H9 (cell line): ENCODE measurements at regions not wholly inside any gene's neighbourhood (a gene's known extent, or its start where the extent isn't known, plus 50 kb on each side); places are given as distances from the start of the nearest gene placed in this dataset.

Source experiments
- DNase-seq: peaks from one replicate; pipeline ENCODE4 v3.0.0-alpha.2; 2017
- H2AFZ ChIP-seq: one replicate; pipeline ENCODE4 v1.6.1; 2013; ENCODE audit warnings: mild to moderate bottlenecking, low read length, control low read depth, moderate library complexity
- H2AK5ac ChIP-seq: 2 replicates; pipeline ENCODE4 v1.6.1; 2013; ENCODE audit warnings: low read length, control low read depth, mixed read lengths; ENCODE audit not compliant: insufficient read length
- H2BK120ac ChIP-seq: one replicate; pipeline ENCODE4 v1.6.1; 2013; ENCODE audit warnings: low read depth, mild to moderate bottlenecking, low read length, control low read depth, inconsistent platforms; ENCODE audit not compliant: poor library complexity, severe bottlenecking
- H2BK12ac ChIP-seq: 2 replicates; pipeline ENCODE4 v1.6.1; 2013; ENCODE audit warnings: low read length, control low read depth, mixed read lengths, low read depth; ENCODE audit not compliant: insufficient read length
- H2BK15ac ChIP-seq: 2 replicates; pipeline ENCODE4 v1.6.1; 2013; ENCODE audit warnings: low read depth, low read length, control low read depth
- H2BK20ac ChIP-seq: one replicate; pipeline ENCODE4 v1.6.1; 2013; ENCODE audit warnings: low read depth, mild to moderate bottlenecking, low read length, control low read depth, inconsistent platforms; ENCODE audit not compliant: poor library complexity, severe bottlenecking
- H2BK5ac ChIP-seq: 2 replicates; pipeline ENCODE4 v1.6.1; 2013; ENCODE audit warnings: low read length, control low read depth, mixed read lengths; ENCODE audit not compliant: insufficient read length
- H3K14ac ChIP-seq: 2 replicates; pipeline ENCODE4 v1.6.1; 2013; ENCODE audit warnings: low read length, control low read depth; ENCODE audit not compliant: insufficient read depth
- H3K18ac ChIP-seq: 2 replicates; pipeline ENCODE4 v1.6.1; 2013; ENCODE audit warnings: low read depth, mild to moderate bottlenecking, mixed read lengths, low read length, control low read depth; ENCODE audit not compliant: insufficient read length
- H3K23ac ChIP-seq: 2 replicates; pipeline ENCODE4 v1.6.1; 2013; ENCODE audit warnings: low read length, control low read depth, mixed read lengths, low read depth; ENCODE audit not compliant: insufficient read length
- H3K23me2 ChIP-seq: 2 replicates; pipeline ENCODE4 v1.6.1; 2013; ENCODE audit warnings: low read depth, mild to moderate bottlenecking, mixed read lengths, low read length, control low read depth; ENCODE audit not compliant: insufficient read length, poor library complexity, severe bottlenecking
- H3K27ac ChIP-seq: 2 replicates; pipeline ENCODE4 v1.5.1; 2013; ENCODE audit warnings: low read length, control low read depth, mixed read lengths, low read depth; ENCODE audit not compliant: insufficient read length
- H3K27me3 ChIP-seq: 2 replicates; pipeline ENCODE4 v1.6.1; 2013; ENCODE audit warnings: low read length, control low read depth, inconsistent platforms; ENCODE audit not compliant: insufficient read depth
- H3K4ac ChIP-seq: 2 replicates; pipeline ENCODE4 v1.6.1; 2013; ENCODE audit warnings: low read depth, mild to moderate bottlenecking, control low read depth, inconsistent platforms, low read length, moderate library complexity
- H3K4me1 ChIP-seq: 2 replicates; pipeline ENCODE4 v1.6.1; 2013; ENCODE audit warnings: low read length, control low read depth, inconsistent platforms; ENCODE audit not compliant: insufficient read depth
- H3K4me2 ChIP-seq: 2 replicates; pipeline ENCODE4 v1.6.1; 2013; ENCODE audit warnings: low read length, control low read depth, mixed read lengths; ENCODE audit not compliant: insufficient read length, insufficient read depth
- H3K56ac ChIP-seq: 2 replicates; pipeline ENCODE4 v1.6.1; 2013; ENCODE audit warnings: low read depth, mild to moderate bottlenecking, mixed read lengths, low read length, control low read depth; ENCODE audit not compliant: insufficient read length
- H3K79me1 ChIP-seq: 2 replicates; pipeline ENCODE4 v1.6.1; 2013; ENCODE audit warnings: low read depth, mild to moderate bottlenecking, moderate library complexity, low read length, control low read depth, inconsistent platforms; ENCODE audit not compliant: insufficient read depth, poor library complexity, severe bottlenecking
- H3K79me2 ChIP-seq: 2 replicates; pipeline ENCODE4 v1.6.1; 2013; ENCODE audit warnings: low read length, control low read depth, inconsistent platforms; ENCODE audit not compliant: insufficient read depth
- H3K9ac ChIP-seq: 2 replicates; pipeline ENCODE4 v1.6.1; 2013; ENCODE audit warnings: low read length, control low read depth, mixed read lengths; ENCODE audit not compliant: insufficient read length; ENCODE audit errors: extremely low read depth
- H3K9me3 ChIP-seq: one replicate; pipeline ENCODE4 v1.6.1; 2013; ENCODE audit warnings: low read depth, low read length, inconsistent platforms; ENCODE audit not compliant: control insufficient read depth
- H3T11ph ChIP-seq: one replicate; pipeline ENCODE4 v1.6.1; 2013; ENCODE audit warnings: mild to moderate bottlenecking, low read length, control low read depth, inconsistent platforms
- H4K20me1 ChIP-seq: one replicate; pipeline ENCODE4 v1.6.1; 2013; ENCODE audit not compliant: control insufficient read depth, insufficient read length, insufficient read depth
- H4K5ac ChIP-seq: 2 replicates; pipeline ENCODE4 v1.6.1; 2013; ENCODE audit warnings: low read depth, mild to moderate bottlenecking, mixed read lengths, low read length, control low read depth; ENCODE audit not compliant: insufficient read length
- H4K8ac ChIP-seq: replicated peaks from 2 replicates; pipeline ENCODE4 v1.6.1; 2013; ENCODE audit warnings: low read length, control low read depth, mixed read lengths, low read depth; ENCODE audit not compliant: insufficient read length
- H4K91ac ChIP-seq: 2 replicates; pipeline ENCODE4 v1.6.1; 2013; ENCODE audit warnings: low read depth, mild to moderate bottlenecking, moderate library complexity, mixed read lengths, low read length, control low read depth; ENCODE audit not compliant: insufficient read length
- H3K27ac Mint-ChIP-seq, 3 experiments: 2 replicates in 2 of 3; 3 replicates in 1 of 3; pipeline ENCODE4 v1.8.0; 2020 to 2021; ENCODE audit warnings: mixed read lengths in 3 of 3, mild to moderate bottlenecking in 1 of 3, moderate library complexity in 1 of 3
- H3K27me3 Mint-ChIP-seq: 2 replicates; pipeline ENCODE4 v1.8.0; 2021; ENCODE audit warnings: low read depth, mild to moderate bottlenecking, moderate library complexity, mixed read lengths
- H3K36me3 Mint-ChIP-seq, 3 experiments: 2 replicates in 2 of 3; 3 replicates in 1 of 3; pipeline ENCODE4 v1.8.0; 2020 to 2021; ENCODE audit warnings: low read depth in 3 of 3, mixed read lengths in 3 of 3; ENCODE audit not compliant: insufficient read depth in 1 of 3
- H3K4me1 Mint-ChIP-seq, 2 experiments: 2 replicates each; pipeline ENCODE4 v1.8.0; 2020; ENCODE audit warnings: mixed read lengths in 2 of 2
- H3K4me3 Mint-ChIP-seq, 2 experiments: 2 replicates in 1 of 2; 3 replicates in 1 of 2; pipeline ENCODE4 v1.8.0; 2020 to 2021; ENCODE audit warnings: mild to moderate bottlenecking in 2 of 2, mixed read lengths in 2 of 2, moderate library complexity in 1 of 2
- H3K9me3 Mint-ChIP-seq, 2 experiments: 2 replicates in 1 of 2; 3 replicates in 1 of 2; pipeline ENCODE4 v1.8.0; 2020; ENCODE audit warnings: mild to moderate bottlenecking in 2 of 2, mixed read lengths in 2 of 2, moderate library complexity in 1 of 2
- WGBS: extraction: QIAGEN DNeasy Blood & Tissue Kit; methylation state at CpG from one replicate; pipeline ENCODE4 v1.1.7; 2013; ENCODE audit warnings: missing lambda C conversion rate, low lambda C conversion rate, mixed read lengths; ENCODE audit not compliant: insufficient read length; ENCODE audit errors: extremely low coverage; 5-methylcytosine and 5-hydroxymethylcytosine counted together
- TF ChIP-seq, protein P1 (sequence below): fragments of 200-600 bp; sonication (generic); conservative IDR thresholded peaks from 3 replicates; pipeline ENCODE4 v1.8.0; 2021; ENCODE audit warnings: antibody characterized with exemption, mild to moderate bottlenecking

GRCh38 chr3:5798809-5799208, 611.3 kb downstream of the EDEM1 start:
- H4K20me1 ChIP-seq: no peaks in the 10 kb centered on the region
- H3K4me3 Mint-ChIP-seq: no peak overlapping the region
- no peaks in the 10 kb centered on the region for H3K79me1 ChIP-seq
- peaks cover 0 to 6% of the 10 kb centered on the region in 2 experiments; a peak in 2 of 5 replicates for H3K9me3 Mint-ChIP-seq
- H3K27me3 Mint-ChIP-seq: no peaks in the 10 kb centered on the region; the same call in 1 of the 2 replicates
- H3T11ph ChIP-seq: no peak overlapping the region
- H3K14ac ChIP-seq: no peak overlapping the region
- no peaks in the 10 kb centered on the region for H3K23me2 ChIP-seq
- no peak overlapping the region for H3K27ac ChIP-seq
- H3K9me3 ChIP-seq: no peaks in the 10 kb centered on the region
- TF ChIP-seq, protein P1, sequence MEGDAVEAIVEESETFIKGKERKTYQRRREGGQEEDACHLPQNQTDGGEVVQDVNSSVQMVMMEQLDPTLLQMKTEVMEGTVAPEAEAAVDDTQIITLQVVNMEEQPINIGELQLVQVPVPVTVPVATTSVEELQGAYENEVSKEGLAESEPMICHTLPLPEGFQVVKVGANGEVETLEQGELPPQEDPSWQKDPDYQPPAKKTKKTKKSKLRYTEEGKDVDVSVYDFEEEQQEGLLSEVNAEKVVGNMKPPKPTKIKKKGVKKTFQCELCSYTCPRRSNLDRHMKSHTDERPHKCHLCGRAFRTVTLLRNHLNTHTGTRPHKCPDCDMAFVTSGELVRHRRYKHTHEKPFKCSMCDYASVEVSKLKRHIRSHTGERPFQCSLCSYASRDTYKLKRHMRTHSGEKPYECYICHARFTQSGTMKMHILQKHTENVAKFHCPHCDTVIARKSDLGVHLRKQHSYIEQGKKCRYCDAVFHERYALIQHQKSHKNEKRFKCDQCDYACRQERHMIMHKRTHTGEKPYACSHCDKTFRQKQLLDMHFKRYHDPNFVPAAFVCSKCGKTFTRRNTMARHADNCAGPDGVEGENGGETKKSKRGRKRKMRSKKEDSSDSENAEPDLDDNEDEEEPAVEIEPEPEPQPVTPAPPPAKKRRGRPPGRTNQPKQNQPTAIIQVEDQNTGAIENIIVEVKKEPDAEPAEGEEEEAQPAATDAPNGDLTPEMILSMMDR: no peak
- H2BK12ac ChIP-seq: no peak overlapping the region
- H3K4me1 ChIP-seq: no peaks in the 10 kb centered on the region
- no peak overlapping the region for H2AFZ ChIP-seq
- H4K8ac ChIP-seq: no peak overlapping the region
- no peak overlapping the region for H2BK120ac ChIP-seq
- no peak overlapping the region for H3K9ac ChIP-seq
- no peak overlapping the region for H2AK5ac ChIP-seq
- no peak for DNase-seq
- H3K4me1 Mint-ChIP-seq: no peaks in the 10 kb centered on the region
- no peak overlapping the region for H3K56ac ChIP-seq
- H2BK5ac ChIP-seq: no peak overlapping the region
- no peak overlapping the region for H3K4me2 ChIP-seq
- no peak overlapping the region for H2BK20ac ChIP-seq
- no peaks in the 10 kb centered on the region for H3K79me2 ChIP-seq
- no peak overlapping the region for H3K18ac ChIP-seq
- no CpG with 5 or more reads among the region's 2 CpGs for WGBS
- no peak overlapping the region for H3K4ac ChIP-seq
- no peak overlapping the region for H2BK15ac ChIP-seq
- no peak overlapping the region for H4K91ac ChIP-seq
- no peaks in the 10 kb centered on the region for H3K36me3 Mint-ChIP-seq
- H3K27me3 ChIP-seq: no peaks in the 10 kb centered on the region
- no peak overlapping the region for H3K27ac Mint-ChIP-seq
- no peak overlapping the region for H3K23ac ChIP-seq
- H4K5ac ChIP-seq: no peak overlapping the region
